ENCODE measurements at regions not wholly inside any gene's neighbourhood (a gene's known extent, or its start where the extent isn't known, plus 50 kb on each side); places are given as distances from the start of the nearest gene placed in this dataset.
"Not testable (repeated sequence)": the region's sequence is repeated elsewhere in the genome, so short reads cannot be mapped to it uniquely, and the experiment has no call there.

DNA sequence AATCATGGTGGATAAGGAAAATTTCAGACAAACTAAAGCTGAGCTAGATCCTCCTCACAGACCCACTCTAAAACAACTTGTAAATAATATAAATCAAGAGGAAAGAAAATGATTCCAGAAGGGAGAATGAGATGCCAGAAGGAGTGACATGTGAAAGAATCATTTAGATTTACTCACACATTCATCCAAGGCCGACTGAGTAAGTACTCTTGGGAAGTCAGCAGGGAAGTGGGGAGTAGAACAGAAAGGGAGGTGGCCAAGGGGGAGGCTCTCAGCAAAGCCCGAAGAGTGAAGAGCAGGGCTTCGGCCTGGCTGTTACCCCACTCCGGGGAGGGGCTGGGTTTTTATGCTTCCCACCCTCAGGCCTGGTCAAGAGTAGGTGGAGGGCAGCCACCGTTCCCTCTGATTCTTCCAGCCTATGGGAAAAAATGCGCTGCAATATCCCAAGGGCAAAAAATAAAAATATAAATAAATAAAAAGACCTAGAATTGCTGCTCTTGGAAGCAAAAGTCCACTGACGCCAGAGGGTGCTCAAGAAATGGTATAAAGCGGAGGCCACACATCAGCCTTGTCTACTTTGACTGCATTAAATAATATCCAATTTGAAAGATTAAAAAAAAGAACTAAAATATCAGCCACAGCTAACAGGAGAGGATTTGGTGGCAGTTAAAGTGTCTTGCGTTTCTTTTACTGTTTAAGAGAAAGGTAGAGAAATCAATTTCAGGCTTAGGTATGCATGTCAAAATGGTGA, 110.2 kb upstream of the COL5A1 start:
- H3K27me3 ChIP-seq (ENCODE audit: insufficient read depth, low read depth, low read length): no peaks in the 10 kb centered on the region
- H4K20me1 ChIP-seq (ENCODE audit: insufficient read depth): no peaks in the 10 kb centered on the region
- H3K27ac ChIP-seq (ENCODE audit: low read length): no peak overlapping the region
- H3K9ac ChIP-seq (ENCODE audit: low read length): no peak overlapping the region
- H3F3A ChIP-seq (ENCODE audit: insufficient read depth, low read length, poor library complexity, severe bottlenecking): no peaks in the 10 kb centered on the region
- H3K79me2 ChIP-seq (replicated peaks; ENCODE audit: insufficient read depth, low read length): no peaks in the 10 kb centered on the region
- no peaks in the 10 kb centered on the region for H3K36me3 ChIP-seq (ENCODE audit: insufficient read depth, low read length)
- H3K4me2 ChIP-seq (ENCODE audit: low read length): no peak overlapping the region
- no peak for TF ChIP-seq EZH2 (IDR thresholded peaks at IDR 0.05; ENCODE audit: borderline replicate concordance, insufficient read depth, low read length, poor library complexity, severe bottlenecking)
- H2AFZ ChIP-seq (ENCODE audit: low read depth, low read length): no peak overlapping the region
- no peaks in the 10 kb centered on the region for H3K9me2 ChIP-seq (ENCODE audit: insufficient read depth, low read length)
- H3K9me3 ChIP-seq (ENCODE audit: low read length): peaks cover 7% of the 10 kb centered on the region
- no peak overlapping the region for H3K4me3 ChIP-seq (ENCODE audit: low read length)

GRCh38 chr9:134532084-134532483, 109.5 kb upstream of the COL5A1 start:
- no peak overlapping the region for H2AFZ ChIP-seq (ENCODE audit: low read depth, low read length)
- no peaks in the 10 kb centered on the region for H3K79me2 ChIP-seq (replicated peaks; ENCODE audit: insufficient read depth, low read length)
- peaks cover 7% of the 10 kb centered on the region for H3K9me3 ChIP-seq (ENCODE audit: low read length)
- H3K9me2 ChIP-seq (ENCODE audit: insufficient read depth, low read length): no peaks in the 10 kb centered on the region
- no peaks in the 10 kb centered on the region for H3K36me3 ChIP-seq (ENCODE audit: insufficient read depth, low read length)
- no peaks in the 10 kb centered on the region for H3K27me3 ChIP-seq (ENCODE audit: insufficient read depth, low read depth, low read length)
- no peak overlapping the region for H3K4me3 ChIP-seq (ENCODE audit: low read length)
- H3K4me2 ChIP-seq (ENCODE audit: low read length): no peak overlapping the region
- no peak overlapping the region for H3K9ac ChIP-seq (ENCODE audit: low read length)
- no peak overlapping the region for H3K27ac ChIP-seq (ENCODE audit: low read length)
- H4K20me1 ChIP-seq (ENCODE audit: insufficient read depth): no peaks in the 10 kb centered on the region
- TF ChIP-seq REST (IDR thresholded peaks at IDR 0.05; ENCODE audit: borderline replicate concordance) (no peak), MXI1 (conservative IDR thresholded peaks at IDR 0.05; ENCODE audit: poor library complexity, severe bottlenecking) (no peak), RAD21 (conservative IDR thresholded peaks at IDR 0.05) (no peak), POLR2AphosphoS5 (IDR thresholded peaks at IDR 0.05) (no peak), CTCF (IDR thresholded peaks at IDR 0.05; ENCODE audit: poor library complexity, severe bottlenecking) (no peak), EZH2 (IDR thresholded peaks at IDR 0.05; ENCODE audit: borderline replicate concordance, insufficient read depth, low read length, poor library complexity, severe bottlenecking) (no peak), SMC3 (conservative IDR thresholded peaks at IDR 0.05; ENCODE audit: poor library complexity) (no peak), EP300 (conservative IDR thresholded peaks at IDR 0.05; ENCODE audit: poor library complexity, severe bottlenecking) (no peak), TAF1 (IDR thresholded peaks at IDR 0.05; ENCODE audit: low read depth) (no peak)
- H3F3A ChIP-seq (ENCODE audit: insufficient read depth, low read length, poor library complexity, severe bottlenecking): no peaks in the 10 kb centered on the region

GRCh38 chr9:134532661-134533060, 108.9 kb upstream of the COL5A1 start:
- not testable (repeated sequence) for H3K9me3 ChIP-seq (ENCODE audit: low read length); H3K27ac ChIP-seq (ENCODE audit: low read length); H4K20me1 ChIP-seq (ENCODE audit: insufficient read depth); H3F3A ChIP-seq (ENCODE audit: insufficient read depth, low read length, poor library complexity, severe bottlenecking); H3K4me3 ChIP-seq (ENCODE audit: low read length); H2AFZ ChIP-seq (ENCODE audit: low read depth, low read length); H3K9me2 ChIP-seq (ENCODE audit: insufficient read depth, low read length); H3K4me2 ChIP-seq (ENCODE audit: low read length); H3K36me3 ChIP-seq (ENCODE audit: insufficient read depth, low read length); H3K9ac ChIP-seq (ENCODE audit: low read length); H3K79me2 ChIP-seq (replicated peaks; ENCODE audit: insufficient read depth, low read length); H3K27me3 ChIP-seq (ENCODE audit: insufficient read depth, low read depth, low read length)
